Tibial artery (tissue), 4 donors: ENCODE measurements at regions not wholly inside any gene's neighbourhood (a gene's known extent, or its start where the extent isn't known, plus 50 kb on each side); places are given as distances from the start of the nearest gene placed in this dataset.

Source experiments
- DNase-seq, 2 donors: peaks; one replicate each; pipeline ENCODE4 v3.0.0-alpha.2; 2019
- H3K27ac ChIP-seq, 2 donors: fragments of 200-600 bp; sonication (generic) in 1 of 2; 1 replicate in 1 of 2; 2 replicates in 1 of 2; pipeline ENCODE4 v1.5.1; 2018 to 2019; ENCODE audit warnings: mild to moderate bottlenecking in 1 of 2
- H3K27me3 ChIP-seq, 2 donors: fragments of 200-600 bp; sonication (generic) in 1 of 2; one replicate each; pipeline versions ENCODE4 v1.5.1 to v1.6.0; 2016 to 2019
- H3K36me3 ChIP-seq, 3 donors: fragments of 200-600 bp; sonication (generic) in 2 of 3; one replicate each; pipeline ENCODE4 v1.5.1; 2016 to 2019; ENCODE audit warnings: mild to moderate bottlenecking in 2 of 3
- H3K4me1 ChIP-seq, 4 donors: fragments of 200-600 bp; sonication (generic) in 2 of 4; 1 replicate in 3 of 4; 2 replicates in 1 of 4; pipeline ENCODE4 v1.5.1; 2016 to 2019
- H3K4me3 ChIP-seq, 2 donors: fragments of 200-600 bp; sonication (generic) in 1 of 2; 1 replicate in 1 of 2; 2 replicates in 1 of 2; pipeline ENCODE4 v1.5.1; 2018 to 2019; ENCODE audit warnings: mild to moderate bottlenecking in 2 of 2
- H3K9me3 ChIP-seq, 3 donors: fragments of 200-600 bp; sonication (generic) in 1 of 3; one replicate each; pipeline ENCODE4 v1.5.1; 2016 to 2019
- CTCF ChIP-seq, 2 experiments: fragments of 200-600 bp in 1 of 2; fragments of 450-650 bp in 1 of 2; IDR thresholded peaks; one replicate each; pipeline ENCODE4 v1.5.1; 2017 to 2019; ENCODE audit warnings: antibody characterized with exemption in 2 of 2, mild to moderate bottlenecking in 1 of 2, moderate library complexity in 1 of 2
- intact Hi-C: fragments of 100-400 bp; cut with DNase I; formaldehyde crosslinking; loops from one replicate; pipeline ENCODE4 v1.15.0; 2023; ENCODE audit warnings: low total_unique reads

GRCh38 chr2:146038014-146038413 is 1518.1 kb upstream of the ZEB2 start:
- no peaks in the 10 kb centered on the region for H3K4me1 ChIP-seq
- no peak overlapping the region for H3K27ac ChIP-seq
- no peaks in the 10 kb centered on the region for H3K9me3 ChIP-seq

DNA sequence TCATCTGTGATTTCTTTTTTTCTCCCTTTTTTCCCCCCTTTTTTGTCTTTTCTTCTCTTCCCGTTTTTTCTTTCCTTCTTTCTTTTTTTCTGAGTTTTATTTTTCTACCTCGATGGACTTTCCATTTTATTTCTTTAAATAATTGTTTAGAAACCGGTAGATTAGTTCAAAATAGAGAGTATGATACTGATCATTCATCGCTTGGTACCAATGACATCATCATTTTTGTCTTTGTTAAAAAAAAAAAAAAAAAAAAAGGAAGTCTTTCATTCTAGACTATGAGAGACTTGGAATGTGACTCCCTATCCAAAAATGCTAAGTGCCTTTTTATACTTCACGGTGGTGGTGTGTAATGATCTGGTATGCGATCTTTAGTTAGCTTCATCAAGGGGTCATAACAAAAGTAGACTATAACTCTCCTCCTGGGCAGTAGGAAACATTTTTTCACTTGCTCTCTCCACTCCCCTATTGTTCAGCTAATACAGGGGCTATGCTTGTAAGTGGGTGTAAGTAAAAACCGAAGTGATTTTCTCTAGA is 1517.5 kb upstream of the ZEB2 start:
- no peak for TF ChIP-seq CTCF (IDR thresholded peaks at IDR 0.05)
- Histone ChIP-seq H3K36me3 (no peaks in the 10 kb centered on the region), H3K27ac (no peak overlapping the region), H3K27me3 (no peaks in the 10 kb centered on the region), H3K4me3 (no peak overlapping the region), H3K9me3 (no peaks in the 10 kb centered on the region), H3K4me1 (no peaks in the 10 kb centered on the region)
- intact Hi-C loops, result no loop called here
- DNase-seq, result no peak

More at GRCh38 chr2:146038014-146038413, 1518.1 kb upstream of the ZEB2 start:
- intact Hi-C loops, result no loop called here
- no peaks in the 10 kb centered on the region for H3K27me3 ChIP-seq
- no peaks in the 10 kb centered on the region for H3K36me3 ChIP-seq
- H3K4me3 ChIP-seq, result no peak overlapping the region
- no peak for DNase-seq
- TF ChIP-seq CTCF (IDR thresholded peaks at IDR 0.05), result no peak

- no peak for TF ChIP-seq CTCF (IDR thresholded peaks at IDR 0.05)
- Histone ChIP-seq H3K36me3 (no peaks in the 10 kb centered on the region), H3K4me3 (no peak overlapping the region), H3K27ac (no peak overlapping the region), H3K27me3 (no peaks in the 10 kb centered on the region), H3K9me3 (no peaks in the 10 kb centered on the region), H3K4me1 (no peaks in the 10 kb centered on the region)
- intact Hi-C loops, result no loop called here
- no peak for DNase-seq
These were observed 1511.2 kb upstream of the ZEB2 start for GRCh38 chr2:146031158-146031557.

DNA sequence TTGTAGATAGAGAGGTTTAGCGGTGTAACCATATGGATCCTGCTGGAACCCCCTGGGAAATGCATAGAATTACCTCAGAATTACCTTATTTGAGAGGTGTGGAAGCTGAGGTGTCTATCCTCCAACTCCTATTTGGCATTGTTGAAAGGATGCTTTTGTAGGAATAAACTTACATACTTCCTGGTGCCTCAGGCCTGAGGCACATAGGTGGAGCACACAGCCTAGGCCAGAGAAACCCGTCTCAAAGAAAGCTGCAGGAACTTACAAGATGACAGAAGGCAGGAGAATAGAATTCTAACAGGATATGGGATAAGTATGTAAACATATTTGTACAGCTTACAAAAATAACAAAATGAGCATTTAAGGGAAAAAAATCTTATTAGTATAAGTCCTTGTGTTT is 1507.2 kb upstream of the ZEB2 start:
- intact Hi-C loops, result loop anchor here (10.0 kb wide), 1 partner anchor 1622 kb away; no protein-coding TSS in a partner anchor
- Histone ChIP-seq H3K4me3 (no peak overlapping the region), H3K4me1 (no peaks in the 10 kb centered on the region), H3K9me3 (no peaks in the 10 kb centered on the region), H3K27me3 (no peaks in the 10 kb centered on the region), H3K36me3 (no peaks in the 10 kb centered on the region), H3K27ac (no peak overlapping the region)
- no peak for TF ChIP-seq CTCF (IDR thresholded peaks at IDR 0.05)
- no peak for DNase-seq

DNA sequence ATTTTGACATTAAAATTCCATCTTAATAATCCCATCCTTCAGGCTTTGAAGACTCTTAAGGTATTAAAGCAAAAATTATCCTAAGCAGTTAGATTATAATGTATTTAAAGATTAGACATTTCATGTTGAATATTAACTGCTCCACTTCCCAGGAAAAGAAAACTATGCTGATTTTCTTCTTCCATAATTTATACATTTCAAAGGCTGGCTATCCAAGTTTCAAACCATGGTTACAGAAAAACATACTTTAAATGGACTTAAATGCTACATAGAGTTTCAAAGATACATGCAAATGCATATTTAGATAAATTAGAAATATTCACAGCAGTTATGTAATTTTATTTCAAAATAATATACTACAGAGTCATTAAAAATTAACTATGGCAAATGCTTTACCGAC is 1505.6 kb upstream of the ZEB2 start:
- intact Hi-C loops, result loop anchor here (10.0 kb wide), 1 partner anchor 1621 kb away; no protein-coding TSS in a partner anchor
- DNase-seq, result no peak
- no peak overlapping the region for H3K27ac ChIP-seq
- no peak for TF ChIP-seq CTCF (IDR thresholded peaks at IDR 0.05)
- H3K9me3 ChIP-seq, result no peaks in the 10 kb centered on the region
- H3K36me3 ChIP-seq, result no peaks in the 10 kb centered on the region
- no peaks in the 10 kb centered on the region for H3K4me1 ChIP-seq
- H3K4me3 ChIP-seq, result no peak overlapping the region
- no peaks in the 10 kb centered on the region for H3K27me3 ChIP-seq
